ENCODE measurements at regions not wholly inside any gene's neighbourhood (a gene's known extent, or its start where the extent isn't known, plus 50 kb on each side); places are given as distances from the start of the nearest gene placed in this dataset.

DNA sequence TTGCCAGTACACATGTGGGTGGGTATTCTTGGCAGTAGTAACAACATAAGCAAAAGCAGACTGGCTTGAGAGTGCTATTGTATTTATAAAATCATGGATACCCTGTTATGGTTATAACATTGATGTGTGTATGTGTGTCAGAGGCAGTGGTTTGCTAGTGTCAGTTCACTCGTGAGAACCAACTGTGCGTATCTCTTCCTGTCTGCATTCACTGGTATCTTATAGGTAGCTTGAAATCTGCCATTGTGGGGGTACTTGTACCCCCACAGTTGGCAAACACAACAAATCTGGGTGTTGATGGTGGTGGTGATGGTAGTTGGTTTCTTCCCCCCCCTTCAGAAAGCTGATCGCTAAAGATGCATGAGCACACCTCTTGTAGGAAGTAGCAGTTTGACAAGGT, 355.8 kb upstream of the SATB1 start:
- TF ChIP-seq EZH2 (IDR thresholded peaks at IDR 0.05): no peak
- TF ChIP-seq EZH2phosphoT487 (IDR thresholded peaks at IDR 0.05): no peak
- TF ChIP-seq, protein P1, sequence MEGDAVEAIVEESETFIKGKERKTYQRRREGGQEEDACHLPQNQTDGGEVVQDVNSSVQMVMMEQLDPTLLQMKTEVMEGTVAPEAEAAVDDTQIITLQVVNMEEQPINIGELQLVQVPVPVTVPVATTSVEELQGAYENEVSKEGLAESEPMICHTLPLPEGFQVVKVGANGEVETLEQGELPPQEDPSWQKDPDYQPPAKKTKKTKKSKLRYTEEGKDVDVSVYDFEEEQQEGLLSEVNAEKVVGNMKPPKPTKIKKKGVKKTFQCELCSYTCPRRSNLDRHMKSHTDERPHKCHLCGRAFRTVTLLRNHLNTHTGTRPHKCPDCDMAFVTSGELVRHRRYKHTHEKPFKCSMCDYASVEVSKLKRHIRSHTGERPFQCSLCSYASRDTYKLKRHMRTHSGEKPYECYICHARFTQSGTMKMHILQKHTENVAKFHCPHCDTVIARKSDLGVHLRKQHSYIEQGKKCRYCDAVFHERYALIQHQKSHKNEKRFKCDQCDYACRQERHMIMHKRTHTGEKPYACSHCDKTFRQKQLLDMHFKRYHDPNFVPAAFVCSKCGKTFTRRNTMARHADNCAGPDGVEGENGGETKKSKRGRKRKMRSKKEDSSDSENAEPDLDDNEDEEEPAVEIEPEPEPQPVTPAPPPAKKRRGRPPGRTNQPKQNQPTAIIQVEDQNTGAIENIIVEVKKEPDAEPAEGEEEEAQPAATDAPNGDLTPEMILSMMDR (IDR thresholded peaks at IDR 0.05): no peak
- Mint-ChIP-seq H3K36me3 (no peaks in the 10 kb centered on the region), H3K4me1 (no peaks in the 10 kb centered on the region), H3K4me3 (no peak overlapping the region), H3K27ac (no peak overlapping the region), H3K9me3 (no peaks in the 10 kb centered on the region), H3K27me3 (ENCODE audit: insufficient read depth, low read depth) (peaks cover 2% of the 10 kb centered on the region)
- Histone ChIP-seq H4K20me1 (ENCODE audit: low read depth) (no peaks in the 10 kb centered on the region), H3K27me3 (no peaks in the 10 kb centered on the region), H3F3A (ENCODE audit: low read depth) (no peaks in the 10 kb centered on the region), H3K36me3 (no peaks in the 10 kb centered on the region), H2AFZ (replicated peaks) (no peak overlapping the region), H3K9ac (no peak overlapping the region), H3K27ac (no peak overlapping the region), H3K4me1 (no peaks in the 10 kb centered on the region), H3K4me2 (no peak overlapping the region), H3K4me3 (no peak overlapping the region), H3K9me3 (ENCODE audit: low read depth) (no peaks in the 10 kb centered on the region), H3K79me2 (ENCODE audit: low read depth) (no peaks in the 10 kb centered on the region)
- no peak for DNase-seq (ENCODE audit: low spot score)

DNA sequence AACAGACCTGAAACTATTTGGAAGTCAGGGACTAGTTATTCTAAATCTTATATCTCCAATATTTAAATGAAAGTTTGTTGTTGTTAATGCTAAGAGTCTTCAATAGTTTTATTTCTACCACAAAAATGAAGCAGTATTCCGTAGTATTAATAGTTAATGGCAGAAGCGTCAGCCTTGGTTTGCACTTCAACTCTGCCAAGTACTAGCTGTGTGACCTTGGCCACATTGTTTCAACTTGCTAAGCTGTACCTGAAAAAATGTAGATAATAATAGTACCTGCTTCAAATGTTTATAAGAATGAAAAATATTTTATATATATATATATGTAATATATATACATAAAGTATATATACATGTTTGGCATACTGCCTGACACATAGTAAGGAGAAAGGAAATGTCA, 354.6 kb upstream of the SATB1 start:
- peaks cover 2% of the 10 kb centered on the region for H3K27me3 Mint-ChIP-seq (ENCODE audit: insufficient read depth, low read depth)
- H2AFZ ChIP-seq (replicated peaks): no peak overlapping the region
- H3K4me3 Mint-ChIP-seq: no peak overlapping the region
- no peaks in the 10 kb centered on the region for H3K27me3 ChIP-seq
- no peaks in the 10 kb centered on the region for H3K36me3 ChIP-seq
- TF ChIP-seq EZH2phosphoT487 (IDR thresholded peaks at IDR 0.05): no peak
- TF ChIP-seq EZH2 (IDR thresholded peaks at IDR 0.05): no peak
- no peak overlapping the region for H3K4me2 ChIP-seq
- H4K20me1 ChIP-seq (ENCODE audit: low read depth): no peaks in the 10 kb centered on the region
- no peak overlapping the region for H3K27ac ChIP-seq
- H3K36me3 Mint-ChIP-seq: no peaks in the 10 kb centered on the region
- no peaks in the 10 kb centered on the region for H3K79me2 ChIP-seq (ENCODE audit: low read depth)
- no peak overlapping the region for H3K9ac ChIP-seq
- no peaks in the 10 kb centered on the region for H3K4me1 ChIP-seq
- DNase-seq (ENCODE audit: low spot score): no peak
- H3K4me1 Mint-ChIP-seq: no peaks in the 10 kb centered on the region
- H3K27ac Mint-ChIP-seq: no peak overlapping the region
- H3K9me3 Mint-ChIP-seq: no peaks in the 10 kb centered on the region
- no peak overlapping the region for H3K4me3 ChIP-seq
- no peaks in the 10 kb centered on the region for H3F3A ChIP-seq (ENCODE audit: low read depth)
- no peaks in the 10 kb centered on the region for H3K9me3 ChIP-seq (ENCODE audit: low read depth)

DNA sequence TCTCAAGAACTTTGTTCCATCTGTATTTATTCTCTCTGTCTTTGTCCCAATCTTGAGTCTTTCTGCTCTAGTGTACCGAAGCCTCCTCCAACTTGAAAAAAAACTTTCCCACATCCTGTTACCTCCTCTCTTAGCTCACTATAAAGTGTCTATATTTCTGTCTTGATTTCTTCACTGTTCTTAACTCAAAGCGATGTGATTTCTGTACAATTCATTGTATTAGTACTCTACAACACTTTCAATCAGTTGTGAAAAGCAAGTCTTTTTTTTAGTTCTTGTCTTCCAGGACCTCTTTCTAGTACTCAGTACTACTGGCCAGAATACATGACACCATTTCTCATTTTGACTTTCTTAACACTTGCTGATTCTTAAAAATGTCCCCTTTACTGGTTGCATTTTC, 353.5 kb upstream of the SATB1 start:
- H3K27ac Mint-ChIP-seq: no peak overlapping the region
- no peak for TF ChIP-seq EZH2 (IDR thresholded peaks at IDR 0.05)
- TF ChIP-seq, protein P1 (IDR thresholded peaks at IDR 0.05): no peak
- TF ChIP-seq EZH2phosphoT487 (IDR thresholded peaks at IDR 0.05): no peak
- H3K79me2 ChIP-seq (ENCODE audit: low read depth): no peaks in the 10 kb centered on the region
- H3K27me3 Mint-ChIP-seq (ENCODE audit: insufficient read depth, low read depth): peaks cover 2% of the 10 kb centered on the region
- H3K27me3 ChIP-seq: no peaks in the 10 kb centered on the region
- H3K4me2 ChIP-seq: no peak overlapping the region
- H3K9me3 ChIP-seq (ENCODE audit: low read depth): no peaks in the 10 kb centered on the region
- H3K9me3 Mint-ChIP-seq: no peaks in the 10 kb centered on the region
- peaks cover 2% of the 10 kb centered on the region for H3K4me1 Mint-ChIP-seq
- no peaks in the 10 kb centered on the region for H4K20me1 ChIP-seq (ENCODE audit: low read depth)
- no peak for DNase-seq (ENCODE audit: low spot score)
- no peaks in the 10 kb centered on the region for H3K36me3 Mint-ChIP-seq
- H3K36me3 ChIP-seq: no peaks in the 10 kb centered on the region
- no peaks in the 10 kb centered on the region for H3F3A ChIP-seq (ENCODE audit: low read depth)
- no peak overlapping the region for H3K4me3 ChIP-seq
- no peak overlapping the region for H3K27ac ChIP-seq
- no peak overlapping the region for H3K4me3 Mint-ChIP-seq
- no peak overlapping the region for H2AFZ ChIP-seq (replicated peaks)
- peaks cover 5% of the 10 kb centered on the region for H3K4me1 ChIP-seq
- H3K9ac ChIP-seq: no peak overlapping the region

DNA sequence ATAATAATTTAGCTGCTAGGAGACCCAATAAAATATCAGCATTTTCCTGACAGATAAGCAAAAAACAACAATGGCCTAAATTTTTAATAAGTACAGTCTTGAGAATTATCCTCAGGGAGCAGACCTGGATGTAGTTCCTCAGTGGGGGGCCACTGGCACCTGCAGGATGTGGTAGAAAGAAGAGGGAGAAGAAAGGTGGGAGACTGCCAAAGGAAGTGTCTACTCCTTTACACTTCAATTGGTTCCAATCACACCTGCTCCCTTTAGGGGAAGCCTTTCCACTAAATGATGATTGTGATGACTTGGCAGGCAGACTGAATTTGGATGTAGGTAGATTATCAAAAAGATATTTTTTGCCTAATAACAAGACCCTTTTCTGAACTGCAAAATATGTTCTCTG, 353.0 kb upstream of the SATB1 start:
- H3K4me2 ChIP-seq: no peak overlapping the region
- Mint-ChIP-seq H3K27me3 (ENCODE audit: insufficient read depth, low read depth) (peaks cover 2% of the 10 kb centered on the region), H3K4me3 (no peak overlapping the region), H3K36me3 (no peaks in the 10 kb centered on the region), H3K4me1 (peaks cover 2% of the 10 kb centered on the region), H3K27ac (no peak overlapping the region), H3K9me3 (no peaks in the 10 kb centered on the region)
- TF ChIP-seq EZH2phosphoT487 (IDR thresholded peaks at IDR 0.05) (no peak), EZH2 (IDR thresholded peaks at IDR 0.05) (no peak)
- TF ChIP-seq, protein P1 (IDR thresholded peaks at IDR 0.05): no peak
- no peaks in the 10 kb centered on the region for H3K79me2 ChIP-seq (ENCODE audit: low read depth)
- H3K27ac ChIP-seq: no peak overlapping the region
- H4K20me1 ChIP-seq (ENCODE audit: low read depth): no peaks in the 10 kb centered on the region
- no peaks in the 10 kb centered on the region for H3F3A ChIP-seq (ENCODE audit: low read depth)
- no peaks in the 10 kb centered on the region for H3K9me3 ChIP-seq (ENCODE audit: low read depth)
- H2AFZ ChIP-seq (replicated peaks): no peak overlapping the region
- no peak for DNase-seq (ENCODE audit: low spot score)
- peaks cover 5% of the 10 kb centered on the region for H3K4me1 ChIP-seq
- no peaks in the 10 kb centered on the region for H3K36me3 ChIP-seq
- no peaks in the 10 kb centered on the region for H3K27me3 ChIP-seq
- H3K9ac ChIP-seq: no peak overlapping the region
- H3K4me3 ChIP-seq: no peak overlapping the region

All from neural progenitor cell (in vitro differentiated cells).